Ishikawa (cell line): ENCODE measurements at regions not wholly inside any gene's neighbourhood (a gene's known extent, or its start where the extent isn't known, plus 50 kb on each side); places are given as distances from the start of the nearest gene placed in this dataset.

Experiments used
- CEBPB ChIP-seq: IDR thresholded peaks from 2 replicates; pipeline ENCODE4 v1.6.1; 2012
- CREB1 ChIP-seq: IDR thresholded peaks from 2 replicates; pipeline ENCODE4 v1.6.1; 2012; ENCODE audit warnings: low read depth
- EGR1 ChIP-seq: IDR thresholded peaks from 2 replicates; pipeline ENCODE4 v1.6.1; 2012
- EP300 ChIP-seq: IDR thresholded peaks from 2 replicates; pipeline ENCODE4 v1.6.1; 2012; ENCODE audit warnings: borderline replicate concordance
- FOXM1 ChIP-seq: IDR thresholded peaks from 2 replicates; pipeline ENCODE4 v1.6.1; 2012; ENCODE audit warnings: low read depth, borderline replicate concordance
- MAX ChIP-seq: IDR thresholded peaks from 2 replicates; pipeline ENCODE4 v1.6.1; 2012
- NFIC ChIP-seq: IDR thresholded peaks from 2 replicates; pipeline ENCODE4 v1.6.1; 2012
- RAD21 ChIP-seq: IDR thresholded peaks from 2 replicates; pipeline ENCODE4 v1.6.1; 2012; ENCODE audit warnings: low read depth
- REST ChIP-seq: IDR thresholded peaks from 2 replicates; pipeline ENCODE4 v1.6.1; 2012; ENCODE audit warnings: low read depth, mild to moderate bottlenecking
- TAF1 ChIP-seq: IDR thresholded peaks from 2 replicates; pipeline ENCODE4 v1.6.1; 2012; ENCODE audit warnings: low read depth, mild to moderate bottlenecking
- TCF12 ChIP-seq: IDR thresholded peaks from 2 replicates; pipeline ENCODE4 v1.6.1; 2012; ENCODE audit warnings: low read depth
- TEAD4 ChIP-seq: IDR thresholded peaks from 2 replicates; pipeline ENCODE4 v1.6.1; 2012
- USF1 ChIP-seq: IDR thresholded peaks from 2 replicates; pipeline ENCODE4 v1.6.1; 2012
- YY1 ChIP-seq: IDR thresholded peaks from 2 replicates; pipeline ENCODE4 v1.6.1; 2012; ENCODE audit warnings: low read depth
- ZBTB7A ChIP-seq: IDR thresholded peaks from 2 replicates; pipeline ENCODE4 v1.6.1; 2012; ENCODE audit warnings: low read depth

GRCh38 chr6:166877906-166878305 is 78.4 kb downstream of the RNASET2 start:
- TF ChIP-seq FOXM1: no peak
- TF ChIP-seq ZBTB7A: no peak
- TF ChIP-seq EGR1: no peak
- TF ChIP-seq RAD21: no peak
- TF ChIP-seq NFIC: no peak
- TF ChIP-seq USF1: no peak
- TF ChIP-seq TCF12: no peak
- TF ChIP-seq MAX: no peak
- TF ChIP-seq CEBPB: no peak
- no peak for TF ChIP-seq EP300
- no peak for TF ChIP-seq TEAD4
- no peak for TF ChIP-seq CREB1
- no peak for TF ChIP-seq TAF1

GRCh38 chr6:166877349-166877748 is 79.0 kb downstream of the RNASET2 start:
- no peak for TF ChIP-seq FOXM1
- no peak for TF ChIP-seq EP300
- TF ChIP-seq ZBTB7A: no peak
- no peak for TF ChIP-seq YY1
- TF ChIP-seq NFIC: no peak

GRCh38 chr6:166872531-166873009 is 83.8 kb downstream of the RNASET2 start:
- TF ChIP-seq EP300 (no peak), EGR1 (no peak), RAD21 (no peak), CREB1 (no peak), NFIC (no peak), FOXM1 (no peak), CEBPB (no peak), REST (no peak), TCF12 (no peak), MAX (no peak), ZBTB7A (no peak), TAF1 (no peak), USF1 (no peak), YY1 (no peak), TEAD4 (no peak)

- TF ChIP-seq RAD21 (no peak), CREB1 (no peak), USF1 (no peak), TCF12 (no peak), NFIC (no peak), TAF1 (no peak), MAX (no peak), YY1 (no peak), REST (no peak), EP300 (no peak), ZBTB7A (no peak), EGR1 (no peak), TEAD4 (no peak), FOXM1 (no peak), CEBPB (no peak)
Observed at GRCh38 chr6:166870602-166871208, 85.6 kb downstream of the RNASET2 start.

GRCh38 chr6:166866839-166867637 is 89.3 kb downstream of the RNASET2 start:
- TF ChIP-seq TAF1 (no peak), TCF12 (no peak), YY1 (no peak), EP300 (no peak), MAX (no peak), CREB1 (no peak), REST (no peak), NFIC (no peak), RAD21 (no peak), ZBTB7A (no peak), TEAD4 (no peak)
